CD4-positive, CD25-positive, alpha-beta regulatory T cell (primary cell): ENCODE measurements at regions not wholly inside any gene's neighbourhood (a gene's known extent, or its start where the extent isn't known, plus 50 kb on each side); places are given as distances from the start of the nearest gene placed in this dataset.
"Not testable (repeated sequence)": the region's sequence is repeated elsewhere in the genome, so short reads cannot be mapped to it uniquely, and the experiment has no call there.

Experiments used
- ATAC-seq, 2 donors: fragments of 150-1000 bp; cut with Tn5 transposase; one replicate each; pipeline ENCODE4 v1.10.0; 2021; ENCODE audit warnings: low read depth in 2 of 2, moderate number of reproducible peaks in 2 of 2, moderate library complexity in 1 of 2
- DNase-seq, 3 donors: peaks; one replicate each; pipeline versions ENCODE4 v3.0.0 to v3.0.0-alpha.2; 2012 to 2022; ENCODE audit warnings: mixed read lengths in 1 of 3
- H3K27ac ChIP-seq: one replicate; pipeline ENCODE4 v1.7.0; 2013; ENCODE audit warnings: mild to moderate bottlenecking, low read length; ENCODE audit not compliant: insufficient read depth, poor library complexity, severe bottlenecking
- H3K27me3 ChIP-seq: one replicate; pipeline ENCODE4 v1.7.0; 2013; ENCODE audit warnings: low read length; ENCODE audit not compliant: control insufficient read depth, insufficient read depth
- H3K36me3 ChIP-seq: one replicate; pipeline ENCODE4 v1.7.0; 2013; ENCODE audit warnings: mild to moderate bottlenecking, low read length, moderate library complexity; ENCODE audit not compliant: control insufficient read depth, insufficient read depth
- H3K4me1 ChIP-seq: 2 replicates; pipeline ENCODE4 v1.7.0; 2013; ENCODE audit warnings: mild to moderate bottlenecking, low read length; ENCODE audit not compliant: insufficient read depth, control insufficient read depth, poor library complexity, severe bottlenecking
- H3K4me3 ChIP-seq: one replicate; pipeline ENCODE4 v1.7.0; 2013; ENCODE audit warnings: low read depth, mild to moderate bottlenecking, low read length, moderate library complexity
- H3K9me3 ChIP-seq, 2 experiments: 1 replicate in 1 of 2; 2 replicates in 1 of 2; pipeline ENCODE4 v1.7.0; 2013; ENCODE audit warnings: low read length in 2 of 2, mild to moderate bottlenecking in 1 of 2, moderate library complexity in 1 of 2; ENCODE audit not compliant: control insufficient read depth in 2 of 2
- H3K27ac Mint-ChIP-seq, 3 donors: one replicate each; pipeline ENCODE4 v1.8.0; 2020 to 2022; ENCODE audit warnings: mild to moderate bottlenecking in 3 of 3, mixed read lengths in 3 of 3, moderate library complexity in 2 of 3
- H3K27me3 Mint-ChIP-seq: one replicate; pipeline ENCODE4 v1.8.0; 2022; ENCODE audit warnings: mild to moderate bottlenecking, mixed read lengths
- H3K36me3 Mint-ChIP-seq: one replicate; pipeline ENCODE4 v1.8.0; 2020; ENCODE audit warnings: mixed read lengths
- H3K4me1 Mint-ChIP-seq, 4 donors: one replicate each; pipeline ENCODE4 v1.8.0; 2020 to 2022; ENCODE audit warnings: mixed read lengths in 4 of 4, mild to moderate bottlenecking in 1 of 4
- H3K4me3 Mint-ChIP-seq, 4 donors: one replicate each; pipeline ENCODE4 v1.8.0; 2020 to 2022; ENCODE audit warnings: mild to moderate bottlenecking in 4 of 4, mixed read lengths in 4 of 4, moderate library complexity in 3 of 4
- H3K9me3 Mint-ChIP-seq, 7 donors: one replicate each; pipeline ENCODE4 v1.8.0; 2020 to 2022; ENCODE audit warnings: mixed read lengths in 7 of 7, mild to moderate bottlenecking in 3 of 7, moderate library complexity in 2 of 7

DNA sequence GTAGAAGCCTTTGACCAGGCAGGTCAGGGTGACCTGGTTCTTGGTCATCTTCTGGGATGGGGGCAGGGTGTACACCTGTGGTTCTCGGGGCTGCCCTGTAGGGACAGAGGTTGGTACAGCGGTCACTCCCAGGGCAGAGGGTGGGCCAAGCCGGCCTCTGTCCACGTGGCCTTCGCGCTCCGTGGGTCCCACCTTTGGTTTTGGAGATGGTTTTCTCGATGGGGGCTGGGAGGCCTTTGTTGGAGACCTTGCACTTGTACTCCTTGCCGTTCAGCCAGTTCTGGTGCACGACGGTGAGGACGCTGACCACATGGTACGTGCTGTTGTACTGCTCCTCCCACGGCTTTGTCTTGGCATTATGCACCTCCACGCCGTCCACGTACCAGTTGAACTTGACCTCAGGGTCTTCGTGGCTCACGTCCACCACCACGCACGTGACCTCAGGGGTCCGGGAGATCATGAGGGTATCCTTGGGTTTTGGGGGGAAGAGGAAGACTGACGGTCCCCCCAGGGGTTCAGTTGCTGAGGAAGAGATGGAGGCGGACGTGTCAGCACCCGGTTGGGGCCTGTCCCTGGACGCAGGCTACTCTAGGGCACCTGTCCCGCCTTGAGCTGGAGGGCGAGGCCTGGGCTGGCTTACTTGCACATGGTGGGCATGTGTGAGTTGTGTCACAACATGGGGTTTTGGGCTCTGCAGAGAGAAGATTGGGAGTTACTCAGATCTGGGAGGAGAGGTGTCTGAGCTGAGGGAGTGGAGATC is 142.3 kb downstream of the TMEM121 start:
- not testable (repeated sequence) for DNase-seq, H3K27me3 ChIP-seq, H3K4me1 ChIP-seq, H3K27ac ChIP-seq, H3K9me3 ChIP-seq, H3K9me3 Mint-ChIP-seq, ATAC-seq, H3K36me3 ChIP-seq, H3K4me1 Mint-ChIP-seq, H3K4me3 Mint-ChIP-seq, H3K27me3 Mint-ChIP-seq, H3K36me3 Mint-ChIP-seq, H3K4me3 ChIP-seq
- H3K27ac Mint-ChIP-seq, result peak overlapping the region in 1 of 3 donors; percentile 48

DNA sequence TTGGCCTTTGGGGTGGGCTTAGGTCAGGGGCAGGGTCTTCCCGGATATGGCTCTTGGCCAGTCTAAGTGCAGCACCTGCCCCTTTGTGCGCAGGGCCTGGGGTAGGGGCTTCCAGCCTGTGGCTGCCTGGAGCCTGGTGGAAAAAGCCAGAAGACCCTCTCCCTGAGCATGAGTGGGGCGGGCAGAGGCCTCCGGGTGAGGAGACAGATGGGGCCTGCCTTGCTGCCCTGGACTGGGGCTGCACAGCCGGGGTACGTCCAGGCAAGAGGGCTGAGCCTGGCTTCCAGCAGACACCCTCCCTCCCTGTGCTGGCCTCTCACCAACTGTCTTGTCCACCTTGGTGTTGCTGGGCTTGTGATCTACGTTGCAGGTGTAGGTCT is 142.8 kb downstream of the TMEM121 start:
- not testable (repeated sequence) for H3K27ac Mint-ChIP-seq, H3K27ac ChIP-seq, ATAC-seq, DNase-seq, H3K9me3 ChIP-seq, H3K9me3 Mint-ChIP-seq, H3K4me1 ChIP-seq, H3K27me3 ChIP-seq, H3K4me3 Mint-ChIP-seq, H3K27me3 Mint-ChIP-seq, H3K36me3 Mint-ChIP-seq, H3K4me3 ChIP-seq, H3K36me3 ChIP-seq, H3K4me1 Mint-ChIP-seq

DNA sequence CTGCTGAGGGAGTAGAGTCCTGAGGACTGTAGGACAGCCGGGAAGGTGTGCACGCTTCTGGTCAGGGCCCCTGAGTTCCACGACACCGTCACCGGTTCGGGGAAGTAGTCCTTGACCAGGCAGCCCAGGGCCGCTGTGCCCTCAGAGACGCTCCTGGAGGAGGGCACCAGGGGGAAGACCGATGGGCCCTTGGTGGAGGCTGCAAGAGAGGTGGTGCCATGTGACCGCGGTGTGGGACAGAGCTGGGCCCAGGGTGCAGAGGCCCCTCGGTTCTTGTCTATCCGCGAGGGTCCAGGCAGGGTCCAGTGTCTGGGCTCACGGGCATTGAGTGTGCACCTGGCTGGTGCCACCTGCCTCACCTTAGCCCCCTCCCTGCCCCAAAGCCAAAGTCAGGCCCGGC is 143.3 kb downstream of the TMEM121 start:
- DNase-seq, H3K4me3 Mint-ChIP-seq, H3K4me3 ChIP-seq, H3K36me3 Mint-ChIP-seq, H3K4me1 ChIP-seq, H3K27me3 ChIP-seq, H3K27ac Mint-ChIP-seq, H3K9me3 ChIP-seq, H3K9me3 Mint-ChIP-seq, H3K27me3 Mint-ChIP-seq, H3K4me1 Mint-ChIP-seq, H3K27ac ChIP-seq, H3K36me3 ChIP-seq, ATAC-seq: not testable (repeated sequence)

DNA sequence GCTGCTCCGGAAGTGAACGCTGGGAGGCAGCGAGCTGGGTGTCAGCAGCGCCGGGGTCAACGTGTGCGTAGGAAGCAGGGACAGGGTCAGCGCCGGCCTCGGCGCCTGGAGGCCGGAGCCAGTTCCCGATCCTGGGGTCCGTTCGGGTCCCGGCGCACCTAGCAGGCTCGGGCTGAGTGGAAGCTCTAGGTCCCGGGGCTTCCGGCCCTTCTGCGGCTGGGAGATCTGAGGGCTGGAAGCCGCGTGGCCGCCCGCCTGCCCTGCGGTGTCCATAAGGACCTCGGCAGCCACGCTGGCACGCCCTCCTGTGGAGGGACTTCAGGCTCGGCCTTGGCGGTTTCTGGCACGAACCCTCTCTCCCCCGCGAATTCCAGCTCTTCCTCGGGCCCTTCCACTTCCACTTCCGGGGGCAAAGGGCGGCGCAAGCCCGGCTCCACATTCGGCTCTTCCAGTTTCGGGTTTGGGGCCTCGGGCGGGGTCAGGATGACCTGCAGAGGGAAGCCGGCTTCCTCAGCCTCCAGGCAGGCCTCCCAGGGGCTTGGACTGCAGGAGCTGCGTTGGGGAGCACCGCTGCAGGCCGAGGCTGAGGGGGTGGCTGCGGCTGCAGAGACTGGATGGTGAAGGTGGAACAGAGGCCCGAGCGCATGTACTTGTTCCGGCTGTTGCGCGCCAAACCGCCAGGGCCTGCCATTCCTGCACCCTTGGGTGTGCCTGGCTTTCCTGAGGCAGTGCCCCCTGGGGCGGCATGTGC is 146.2 kb downstream of the TMEM121 start:
- H3K27me3 Mint-ChIP-seq, H3K36me3 ChIP-seq, H3K36me3 Mint-ChIP-seq, H3K27me3 ChIP-seq, H3K9me3 ChIP-seq, H3K4me3 Mint-ChIP-seq, H3K27ac Mint-ChIP-seq, DNase-seq, H3K9me3 Mint-ChIP-seq, H3K4me3 ChIP-seq, H3K4me1 ChIP-seq, H3K4me1 Mint-ChIP-seq, H3K27ac ChIP-seq, ATAC-seq: not testable (repeated sequence)

DNA sequence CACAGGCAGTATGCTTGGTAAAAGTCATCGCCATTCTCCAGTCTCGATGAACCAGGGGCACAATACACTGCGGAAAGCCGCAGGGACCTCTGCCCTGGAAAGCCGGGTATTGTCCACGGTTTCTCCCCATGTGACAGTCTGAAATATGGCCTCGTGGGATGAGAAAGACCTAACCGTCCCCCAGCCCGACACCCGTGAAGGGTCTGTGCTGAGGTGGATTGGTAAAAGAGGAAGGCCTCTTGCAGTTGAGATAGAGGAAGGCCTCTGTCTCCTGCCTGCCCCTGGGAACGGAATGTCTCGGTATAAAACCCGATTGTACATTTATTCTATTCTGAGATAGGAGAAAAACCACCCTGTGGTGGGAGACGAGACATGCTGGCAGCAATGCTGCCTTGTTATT is 149.1 kb downstream of the TMEM121 start:
- H3K27me3 ChIP-seq, H3K36me3 Mint-ChIP-seq, H3K27ac Mint-ChIP-seq, ATAC-seq, H3K4me1 ChIP-seq, H3K27ac ChIP-seq, H3K36me3 ChIP-seq, H3K4me3 Mint-ChIP-seq, H3K9me3 ChIP-seq, H3K4me3 ChIP-seq, H3K9me3 Mint-ChIP-seq, H3K27me3 Mint-ChIP-seq, DNase-seq, H3K4me1 Mint-ChIP-seq: not testable (repeated sequence)

DNA sequence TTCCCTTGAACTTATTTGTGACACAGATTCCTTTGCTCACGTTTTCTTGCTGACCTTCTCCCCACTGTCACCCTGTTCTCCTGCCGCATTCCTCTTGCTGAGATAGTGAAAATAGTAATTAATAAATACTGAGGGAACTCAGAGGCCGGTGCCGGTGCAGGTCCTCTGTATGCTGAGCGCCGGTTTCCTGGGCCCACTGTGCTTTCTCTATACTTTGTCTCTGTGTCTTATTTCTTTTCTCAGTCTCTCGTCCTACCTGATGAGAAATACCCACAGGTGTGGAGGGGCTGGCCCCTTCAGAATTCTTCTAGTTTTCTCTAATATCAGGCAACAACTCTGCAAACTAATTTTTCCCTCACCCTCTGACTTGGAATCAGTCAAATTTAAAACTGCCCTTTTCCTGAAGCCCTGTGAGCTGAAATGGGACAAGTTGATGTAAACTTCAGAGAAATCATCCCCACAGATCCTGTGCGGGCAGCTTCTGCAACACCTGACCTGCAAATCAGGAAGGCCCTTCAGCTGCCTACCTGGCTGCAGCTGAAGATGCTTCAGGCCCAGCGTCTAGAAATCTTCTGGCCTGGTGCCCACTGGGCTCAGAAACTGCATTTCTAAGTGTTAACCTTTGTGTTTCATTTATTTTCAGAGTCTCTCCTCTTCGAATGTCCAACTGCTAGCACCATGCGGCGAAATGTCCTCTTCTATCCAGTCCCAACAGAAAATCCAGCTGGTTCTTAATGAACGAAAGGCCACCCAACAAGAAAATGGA is 149.7 kb downstream of the TMEM121 start:
- not testable (repeated sequence) for H3K4me3 Mint-ChIP-seq, DNase-seq, H3K36me3 ChIP-seq, H3K9me3 Mint-ChIP-seq, H3K4me1 ChIP-seq, H3K4me3 ChIP-seq, H3K36me3 Mint-ChIP-seq, ATAC-seq, H3K4me1 Mint-ChIP-seq, H3K27ac ChIP-seq, H3K27ac Mint-ChIP-seq, H3K27me3 ChIP-seq, H3K9me3 ChIP-seq, H3K27me3 Mint-ChIP-seq

DNA sequence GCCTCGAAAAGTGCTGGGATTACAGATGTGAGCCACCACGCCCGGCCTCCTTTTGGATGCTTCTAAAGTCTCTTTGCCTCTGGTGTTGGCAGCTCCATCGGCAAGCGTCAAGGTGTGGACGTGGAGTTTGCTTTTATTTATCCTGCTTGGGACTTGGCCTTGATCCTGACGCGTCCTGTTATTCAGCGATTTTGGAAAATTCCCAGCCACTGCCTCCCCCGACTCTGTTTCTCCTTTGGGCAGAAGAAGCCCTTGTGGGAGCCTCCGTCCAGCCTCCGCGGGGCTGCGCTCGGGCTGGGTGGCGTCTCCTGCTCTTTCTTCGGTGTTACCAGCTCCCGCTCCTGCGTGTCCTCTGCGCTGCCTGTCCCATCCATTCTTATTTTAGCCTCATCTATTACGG is 151.7 kb downstream of the TMEM121 start:
- not testable (repeated sequence) for H3K27me3 Mint-ChIP-seq, H3K4me1 ChIP-seq, H3K27ac ChIP-seq, H3K4me3 ChIP-seq, H3K36me3 ChIP-seq, H3K27me3 ChIP-seq, H3K9me3 ChIP-seq, H3K4me1 Mint-ChIP-seq, H3K36me3 Mint-ChIP-seq, DNase-seq, H3K9me3 Mint-ChIP-seq, ATAC-seq
- Mint-ChIP-seq H3K4me3 (peak overlapping the region in 1 of 4 donors; percentile 7), H3K27ac (peak overlapping the region in 1 of 3 donors; percentile 60)
